ENCODE measurements at regions not wholly inside any gene's neighbourhood (a gene's known extent, or its start where the extent isn't known, plus 50 kb on each side); places are given as distances from the start of the nearest gene placed in this dataset.

GRCh38 chr5:85441853-85442252 is 1057.2 kb upstream of the EDIL3 start:
- H3K9me3 ChIP-seq (ENCODE audit: control insufficient read depth in 4 of 4, low read length in 3 of 4): no peaks in the 10 kb centered on the region
- H3K9ac ChIP-seq (ENCODE audit: low read depth in 1 of 2, low read length in 2 of 2): no peak overlapping the region
- H3K27me3 ChIP-seq (ENCODE audit: control insufficient read depth in 4 of 4, insufficient read depth in 4 of 4, low read length in 3 of 4): no peaks in the 10 kb centered on the region
- H3K4me1 ChIP-seq (ENCODE audit: control insufficient read depth in 4 of 4, insufficient read depth in 4 of 4, low read length in 3 of 4): peaks cover 0 to 5% (median 0%) of the 10 kb centered on the region in 4 donors
- no peak overlapping the region for H3K27ac ChIP-seq (ENCODE audit: low read depth in 1 of 2, low read length in 2 of 2)
- WGBS: 90% methylated on average over 3 of the region's 3 CpGs
- H3K4me3 ChIP-seq (ENCODE audit: low read depth in 1 of 3, low read length in 3 of 3): no peak overlapping the region
- no peaks in the 10 kb centered on the region for H3K36me3 ChIP-seq (ENCODE audit: control insufficient read depth in 4 of 4, insufficient read depth in 3 of 4, low read depth in 1 of 4, low read length in 3 of 4)
- no peak for TF ChIP-seq NR2F2 (IDR thresholded peaks at IDR 0.05)
- no peak for TF ChIP-seq RAD21 (IDR thresholded peaks at IDR 0.05)
- TF ChIP-seq RXRA (IDR thresholded peaks at IDR 0.05): no peak
- TF ChIP-seq MAX (IDR thresholded peaks at IDR 0.05): no peak
- no peak for TF ChIP-seq TAF1 (conservative IDR thresholded peaks at IDR 0.05)
- no peak for TF ChIP-seq HNF4G (IDR thresholded peaks at IDR 0.05)
- TF ChIP-seq YY1 (IDR thresholded peaks at IDR 0.05): no peak
- TF ChIP-seq JUND (IDR thresholded peaks at IDR 0.05): no peak
- TF ChIP-seq FOXA2 (IDR thresholded peaks at IDR 0.05): no peak
- no peak for TF ChIP-seq CTCF (IDR thresholded peaks at IDR 0.05; ENCODE audit: low read depth, low read length, missing input control)
- no peak for TF ChIP-seq GABPA (IDR thresholded peaks at IDR 0.05 in 1 of 2, conservative IDR thresholded peaks at IDR 0.05 in 1 of 2)
- no peak for TF ChIP-seq ZBTB33 (IDR thresholded peaks at IDR 0.05)
- no peak for TF ChIP-seq HNF4A (conservative IDR thresholded peaks at IDR 0.05)
- TF ChIP-seq SP1 (IDR thresholded peaks at IDR 0.05): no peak
- TF ChIP-seq FOXA1 (IDR thresholded peaks at IDR 0.05): no peak
- DNase-seq (ENCODE audit: low spot score): no peak

- Histone ChIP-seq H3K36me3 (ENCODE audit: control insufficient read depth in 4 of 4, insufficient read depth in 3 of 4, low read depth in 1 of 4, low read length in 3 of 4) (no peaks in the 10 kb centered on the region), H3K4me3 (ENCODE audit: low read depth in 1 of 3, low read length in 3 of 3) (no peak overlapping the region), H3K27me3 (ENCODE audit: control insufficient read depth in 4 of 4, insufficient read depth in 4 of 4, low read length in 3 of 4) (no peaks in the 10 kb centered on the region), H3K9ac (ENCODE audit: low read depth in 1 of 2, low read length in 2 of 2) (no peak overlapping the region), H3K9me3 (ENCODE audit: control insufficient read depth in 4 of 4, low read length in 3 of 4) (no peaks in the 10 kb centered on the region), H3K27ac (ENCODE audit: low read depth in 1 of 2, low read length in 2 of 2) (no peak overlapping the region), H3K4me1 (ENCODE audit: control insufficient read depth in 4 of 4, insufficient read depth in 4 of 4, low read length in 3 of 4) (no peaks in the 10 kb centered on the region)
- no peak for DNase-seq (ENCODE audit: low spot score)
- 91% methylated on average over 4 of the region's 4 CpGs for WGBS
- no peak for TF ChIP-seq MAX (IDR thresholded peaks at IDR 0.05)
- TF ChIP-seq HNF4A (conservative IDR thresholded peaks at IDR 0.05): no peak
- TF ChIP-seq HNF4G (IDR thresholded peaks at IDR 0.05): no peak
- no peak for TF ChIP-seq FOXA1 (IDR thresholded peaks at IDR 0.05)
- TF ChIP-seq REST (IDR thresholded peaks at IDR 0.05): no peak
- no peak for TF ChIP-seq FOXA2 (IDR thresholded peaks at IDR 0.05)
- TF ChIP-seq TAF1 (conservative IDR thresholded peaks at IDR 0.05): no peak
- no peak for TF ChIP-seq JUND (IDR thresholded peaks at IDR 0.05)
- TF ChIP-seq GABPA (IDR thresholded peaks at IDR 0.05 in 1 of 2, conservative IDR thresholded peaks at IDR 0.05 in 1 of 2): no peak
- TF ChIP-seq EGR1 (IDR thresholded peaks at IDR 0.05; ENCODE audit: low read depth in 2 of 2): no peak
- no peak for TF ChIP-seq CTCF (IDR thresholded peaks at IDR 0.05; ENCODE audit: low read depth, low read length, missing input control)
- TF ChIP-seq SP1 (IDR thresholded peaks at IDR 0.05): no peak
- no peak for TF ChIP-seq ZBTB33 (IDR thresholded peaks at IDR 0.05)
- no peak for TF ChIP-seq RXRA (IDR thresholded peaks at IDR 0.05)
- TF ChIP-seq ATF3 (IDR thresholded peaks at IDR 0.05): no peak
- TF ChIP-seq YY1 (IDR thresholded peaks at IDR 0.05): no peak
Observed at GRCh38 chr5:85452322-85453025, 1067.8 kb upstream of the EDIL3 start.

Measured in liver (tissue), 8 donors.